Suprapubic skin (tissue), 4 donors: ENCODE measurements at regions not wholly inside any gene's neighbourhood (a gene's known extent, or its start where the extent isn't known, plus 50 kb on each side); places are given as distances from the start of the nearest gene placed in this dataset.

Experiments
- DNase-seq, 2 donors: peaks; one replicate each; pipeline ENCODE4 v3.0.0-alpha.2; 2019; ENCODE audit warnings: low spot score in 2 of 2
- H3K27ac ChIP-seq: fragments of 200-600 bp; sonication (generic); one replicate; pipeline ENCODE4 v1.5.1; 2019
- H3K27me3 ChIP-seq: fragments of 200-600 bp; sonication (generic); one replicate; pipeline ENCODE4 v1.5.1; 2019
- H3K36me3 ChIP-seq: fragments of 200-600 bp; sonication (generic); one replicate; pipeline ENCODE4 v1.5.1; 2019
- H3K4me1 ChIP-seq: fragments of 200-600 bp; sonication (generic); one replicate; pipeline ENCODE4 v1.5.1; 2019
- H3K4me3 ChIP-seq: fragments of 200-600 bp; sonication (generic); one replicate; pipeline ENCODE4 v1.5.1; 2019; ENCODE audit warnings: mild to moderate bottlenecking
- H3K9me3 ChIP-seq: fragments of 200-600 bp; sonication (generic); one replicate; pipeline ENCODE4 v1.5.1; 2019
- EP300 ChIP-seq: sonication (generic); formaldehyde crosslinking; IDR thresholded peaks from one replicate; pipeline ENCODE4 v1.6.1; 2017; ENCODE audit warnings: antibody characterized with exemption
- POLR2A ChIP-seq, 2 donors: fragments of 450-650 bp; IDR thresholded peaks; one replicate each; pipeline ENCODE4 v1.6.1; 2017; ENCODE audit warnings: antibody characterized with exemption in 2 of 2, mild to moderate bottlenecking in 2 of 2, moderate library complexity in 2 of 2
- POLR2AphosphoS5 ChIP-seq, 3 donors: sonication (generic); formaldehyde crosslinking; IDR thresholded peaks; one replicate each; pipeline ENCODE4 v1.6.1; 2017; ENCODE audit warnings: antibody characterized with exemption in 3 of 3
- WGBS: methylation state at CpG from one replicate; pipeline ENCODE4 v1.1.5; 2018; 5-methylcytosine and 5-hydroxymethylcytosine counted together
- TF ChIP-seq, protein P1 (sequence below), 2 donors: fragments of 200-600 bp in 1 of 2; fragments of 450-650 bp in 1 of 2; sonication (generic) in 1 of 2; IDR thresholded peaks; one replicate each; pipeline ENCODE4 v1.5.1; 2016 to 2019; ENCODE audit warnings: antibody characterized with exemption in 2 of 2, mild to moderate bottlenecking in 1 of 2, moderate library complexity in 1 of 2

GRCh38 chr1:8111560-8111959 lies 85.5 kb upstream of the ERRFI1 start:
- WGBS = 92% methylated on average over 4 of the region's 4 CpGs
- no peaks in the 10 kb centered on the region for H3K36me3 ChIP-seq
- H3K27ac ChIP-seq = no peak overlapping the region
- H3K4me1 ChIP-seq = peaks cover 19% of the 10 kb centered on the region
- H3K27me3 ChIP-seq = no peaks in the 10 kb centered on the region
- no peak for DNase-seq
- H3K4me3 ChIP-seq = no peak overlapping the region
- H3K9me3 ChIP-seq = no peaks in the 10 kb centered on the region
- TF ChIP-seq EP300 = no peak
- TF ChIP-seq POLR2AphosphoS5 (IDR thresholded peaks at IDR 0.05) = no peak
- TF ChIP-seq POLR2A (IDR thresholded peaks at IDR 0.05) = no peak
- TF ChIP-seq, protein P1, sequence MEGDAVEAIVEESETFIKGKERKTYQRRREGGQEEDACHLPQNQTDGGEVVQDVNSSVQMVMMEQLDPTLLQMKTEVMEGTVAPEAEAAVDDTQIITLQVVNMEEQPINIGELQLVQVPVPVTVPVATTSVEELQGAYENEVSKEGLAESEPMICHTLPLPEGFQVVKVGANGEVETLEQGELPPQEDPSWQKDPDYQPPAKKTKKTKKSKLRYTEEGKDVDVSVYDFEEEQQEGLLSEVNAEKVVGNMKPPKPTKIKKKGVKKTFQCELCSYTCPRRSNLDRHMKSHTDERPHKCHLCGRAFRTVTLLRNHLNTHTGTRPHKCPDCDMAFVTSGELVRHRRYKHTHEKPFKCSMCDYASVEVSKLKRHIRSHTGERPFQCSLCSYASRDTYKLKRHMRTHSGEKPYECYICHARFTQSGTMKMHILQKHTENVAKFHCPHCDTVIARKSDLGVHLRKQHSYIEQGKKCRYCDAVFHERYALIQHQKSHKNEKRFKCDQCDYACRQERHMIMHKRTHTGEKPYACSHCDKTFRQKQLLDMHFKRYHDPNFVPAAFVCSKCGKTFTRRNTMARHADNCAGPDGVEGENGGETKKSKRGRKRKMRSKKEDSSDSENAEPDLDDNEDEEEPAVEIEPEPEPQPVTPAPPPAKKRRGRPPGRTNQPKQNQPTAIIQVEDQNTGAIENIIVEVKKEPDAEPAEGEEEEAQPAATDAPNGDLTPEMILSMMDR (IDR thresholded peaks at IDR 0.05) = no peak

- H3K4me3 ChIP-seq = no peak overlapping the region
- H3K4me1 ChIP-seq = peaks cover 6% of the 10 kb centered on the region
- WGBS = 98% methylated on average over 4 of the region's 4 CpGs
- no peak for DNase-seq
- no peaks in the 10 kb centered on the region for H3K27me3 ChIP-seq
- H3K9me3 ChIP-seq = no peaks in the 10 kb centered on the region
- no peaks in the 10 kb centered on the region for H3K36me3 ChIP-seq
- H3K27ac ChIP-seq = no peak overlapping the region
- TF ChIP-seq, protein P1 (IDR thresholded peaks at IDR 0.05) = no peak
- TF ChIP-seq POLR2A (IDR thresholded peaks at IDR 0.05) (no peak), EP300 (no peak), POLR2AphosphoS5 (IDR thresholded peaks at IDR 0.05) (no peak)
These were observed 83.1 kb upstream of the ERRFI1 start for GRCh38 chr1:8109216-8109615.

GRCh38 chr1:8107897-8108296 lies 81.8 kb upstream of the ERRFI1 start:
- WGBS = 95% methylated on average over 4 of the region's 4 CpGs
- DNase-seq = no peak
- Histone ChIP-seq H3K9me3 (no peaks in the 10 kb centered on the region), H3K4me1 (peaks cover 3% of the 10 kb centered on the region), H3K27ac (no peak overlapping the region), H3K4me3 (no peak overlapping the region), H3K36me3 (no peaks in the 10 kb centered on the region), H3K27me3 (no peaks in the 10 kb centered on the region)
- TF ChIP-seq EP300 (no peak), POLR2AphosphoS5 (IDR thresholded peaks at IDR 0.05) (no peak), POLR2A (IDR thresholded peaks at IDR 0.05) (no peak)
- TF ChIP-seq, protein P1 (IDR thresholded peaks at IDR 0.05) = no peak

DNA sequence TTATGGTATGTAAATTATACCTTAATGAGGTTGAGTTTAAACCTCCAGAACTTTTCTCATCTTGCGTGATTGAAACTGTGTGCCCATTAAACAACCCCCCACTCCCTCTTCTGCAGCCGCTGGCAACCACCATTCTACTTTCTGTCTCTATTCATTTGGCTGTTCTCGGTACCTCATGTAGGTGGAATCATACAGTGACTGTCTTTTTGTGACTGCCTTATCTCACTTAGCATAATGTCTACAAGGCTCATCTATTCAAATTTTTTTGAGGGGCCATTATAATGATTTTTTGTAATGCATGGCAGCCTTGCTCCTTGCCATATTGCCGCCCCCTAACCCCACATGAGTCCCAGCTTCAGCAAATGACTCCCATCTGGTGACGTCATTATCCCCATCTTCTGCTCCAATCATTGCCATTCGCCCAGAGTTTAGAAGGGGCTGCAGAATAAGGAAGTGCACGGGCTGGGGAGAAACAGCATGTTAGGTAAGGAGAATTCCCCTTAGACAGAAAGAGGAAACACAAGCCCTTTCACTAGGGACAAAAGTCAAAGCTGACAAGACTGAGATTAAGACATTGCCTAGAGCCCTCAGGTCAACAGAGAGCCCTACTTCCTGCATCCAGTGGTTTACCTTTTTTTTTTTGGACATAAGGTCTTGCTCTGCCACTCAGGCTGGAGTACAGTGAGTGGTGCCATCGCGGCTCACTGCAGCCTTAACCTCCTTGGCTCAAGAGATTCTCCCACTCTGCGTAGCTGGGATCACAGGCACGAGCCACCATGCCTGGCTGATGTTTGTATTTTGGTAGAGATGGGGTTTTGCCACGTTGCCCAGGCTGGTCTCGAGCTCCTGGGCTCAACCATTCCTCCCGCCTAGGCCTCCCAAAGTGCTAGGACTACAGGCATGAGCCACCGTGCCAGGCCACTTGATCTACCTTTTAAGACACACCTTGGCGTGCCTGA lies 78.4 kb upstream of the ERRFI1 start:
- H3K27me3 ChIP-seq = no peaks in the 10 kb centered on the region
- no peaks in the 10 kb centered on the region for H3K4me1 ChIP-seq
- H3K27ac ChIP-seq = no peak overlapping the region
- no peaks in the 10 kb centered on the region for H3K9me3 ChIP-seq
- DNase-seq = no peak
- WGBS = 83% methylated on average over 16 of the region's 16 CpGs
- H3K4me3 ChIP-seq = no peak overlapping the region
- H3K36me3 ChIP-seq = no peaks in the 10 kb centered on the region
- TF ChIP-seq EP300 (no peak), POLR2AphosphoS5 (IDR thresholded peaks at IDR 0.05) (no peak), POLR2A (IDR thresholded peaks at IDR 0.05) (no peak)
- TF ChIP-seq, protein P1 (IDR thresholded peaks at IDR 0.05) = no peak

DNA sequence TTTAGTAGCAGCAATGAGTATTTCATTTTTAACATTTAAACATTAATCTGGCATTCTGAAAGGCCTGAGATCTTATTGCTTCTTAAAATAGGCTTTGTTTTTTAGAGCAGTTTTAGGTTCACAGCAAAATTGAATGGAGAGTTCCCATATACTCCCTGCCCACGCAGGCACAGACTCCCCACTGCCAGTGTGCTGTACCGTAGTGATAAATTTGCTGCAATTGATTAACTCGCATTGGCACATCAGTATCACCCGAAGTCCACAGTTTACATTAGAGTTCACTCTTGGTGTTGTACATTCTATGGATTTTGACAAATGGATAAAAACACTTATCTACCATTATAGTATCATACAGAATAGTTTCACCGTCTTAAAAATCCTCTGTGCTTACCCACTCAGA lies 71.8 kb upstream of the ERRFI1 start:
- no peak for DNase-seq
- Histone ChIP-seq H3K36me3 (no peaks in the 10 kb centered on the region), H3K9me3 (no peaks in the 10 kb centered on the region), H3K27me3 (no peaks in the 10 kb centered on the region), H3K4me3 (no peak overlapping the region), H3K4me1 (peaks cover 37% of the 10 kb centered on the region), H3K27ac (peak overlapping the region; percentile 86)
- 66% methylated on average over 5 of the region's 5 CpGs for WGBS
- TF ChIP-seq, protein P1 (IDR thresholded peaks at IDR 0.05) = no peak
- TF ChIP-seq POLR2A (IDR thresholded peaks at IDR 0.05) = no peak
- TF ChIP-seq EP300 = no peak
- TF ChIP-seq POLR2AphosphoS5 (IDR thresholded peaks at IDR 0.05) = no peak
